Lower leg skin (tissue), 4 donors: ENCODE measurements at regions not wholly inside any gene's neighbourhood (a gene's known extent, or its start where the extent isn't known, plus 50 kb on each side); places are given as distances from the start of the nearest gene placed in this dataset.

ENCODE experiments used
- DNase-seq, 2 donors: peaks; one replicate each; pipeline ENCODE4 v3.0.0-alpha.2; 2019; ENCODE audit warnings: low spot score in 2 of 2
- H3K4me3 ChIP-seq: fragments of 200-600 bp; sonication (generic); 2 replicates; pipeline ENCODE4 v1.5.1; 2017; ENCODE audit warnings: mild to moderate bottlenecking, low read depth; ENCODE audit not compliant: poor library complexity, severe bottlenecking
- POLR2A ChIP-seq, 2 donors: fragments of 450-650 bp; IDR thresholded peaks; one replicate each; pipeline ENCODE4 v1.6.1; 2016 to 2017; ENCODE audit warnings: antibody characterized with exemption in 2 of 2, mild to moderate bottlenecking in 1 of 2, moderate library complexity in 1 of 2
- WGBS, 2 donors: methylation state at CpG; one replicate each; pipeline ENCODE4 v1.1.5; 2018; 5-methylcytosine and 5-hydroxymethylcytosine counted together
- intact Hi-C: fragments of 100-400 bp; cut with DNase I; formaldehyde crosslinking; loops from one replicate; pipeline ENCODE4 v1.15.0; 2023; ENCODE audit warnings: low total_unique reads
- TF ChIP-seq, protein P1 (sequence below), 3 donors: fragments of 450-650 bp; IDR thresholded peaks; one replicate each; pipeline ENCODE4 v1.5.1; 2016; ENCODE audit warnings: antibody characterized with exemption in 3 of 3, mild to moderate bottlenecking in 3 of 3, moderate library complexity in 2 of 3

DNA sequence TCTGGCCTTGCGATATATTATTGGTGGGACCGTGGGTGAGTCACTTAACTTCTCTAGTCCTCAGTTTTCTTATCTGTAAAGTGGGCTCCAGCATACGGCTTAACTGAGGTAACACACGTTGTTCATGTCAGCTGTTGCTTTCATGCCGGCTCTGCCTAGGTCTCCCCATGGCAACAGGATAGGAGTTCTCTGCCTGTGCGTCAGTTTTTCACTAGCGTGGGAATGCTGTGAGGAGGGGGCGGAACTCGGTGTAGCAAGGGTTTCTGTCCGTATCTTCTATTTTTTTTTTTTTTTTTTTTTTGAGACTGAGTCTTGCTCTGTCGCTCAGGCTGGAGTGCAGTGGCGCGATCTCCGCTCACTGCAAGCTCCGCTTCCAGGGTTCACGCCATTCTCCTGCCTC lies 758.5 kb upstream of the RBFOX1 start:
- H3K4me3 ChIP-seq, result no peak overlapping the region
- WGBS, 2 donors, result 92 to 93% methylated on average over 16 of the region's 16 CpGs
- no peak for DNase-seq
- TF ChIP-seq, protein P1, sequence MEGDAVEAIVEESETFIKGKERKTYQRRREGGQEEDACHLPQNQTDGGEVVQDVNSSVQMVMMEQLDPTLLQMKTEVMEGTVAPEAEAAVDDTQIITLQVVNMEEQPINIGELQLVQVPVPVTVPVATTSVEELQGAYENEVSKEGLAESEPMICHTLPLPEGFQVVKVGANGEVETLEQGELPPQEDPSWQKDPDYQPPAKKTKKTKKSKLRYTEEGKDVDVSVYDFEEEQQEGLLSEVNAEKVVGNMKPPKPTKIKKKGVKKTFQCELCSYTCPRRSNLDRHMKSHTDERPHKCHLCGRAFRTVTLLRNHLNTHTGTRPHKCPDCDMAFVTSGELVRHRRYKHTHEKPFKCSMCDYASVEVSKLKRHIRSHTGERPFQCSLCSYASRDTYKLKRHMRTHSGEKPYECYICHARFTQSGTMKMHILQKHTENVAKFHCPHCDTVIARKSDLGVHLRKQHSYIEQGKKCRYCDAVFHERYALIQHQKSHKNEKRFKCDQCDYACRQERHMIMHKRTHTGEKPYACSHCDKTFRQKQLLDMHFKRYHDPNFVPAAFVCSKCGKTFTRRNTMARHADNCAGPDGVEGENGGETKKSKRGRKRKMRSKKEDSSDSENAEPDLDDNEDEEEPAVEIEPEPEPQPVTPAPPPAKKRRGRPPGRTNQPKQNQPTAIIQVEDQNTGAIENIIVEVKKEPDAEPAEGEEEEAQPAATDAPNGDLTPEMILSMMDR (IDR thresholded peaks at IDR 0.05), result no peak
- no peak for TF ChIP-seq POLR2A (IDR thresholded peaks at IDR 0.05)
- intact Hi-C loops, result no loop called here

DNA sequence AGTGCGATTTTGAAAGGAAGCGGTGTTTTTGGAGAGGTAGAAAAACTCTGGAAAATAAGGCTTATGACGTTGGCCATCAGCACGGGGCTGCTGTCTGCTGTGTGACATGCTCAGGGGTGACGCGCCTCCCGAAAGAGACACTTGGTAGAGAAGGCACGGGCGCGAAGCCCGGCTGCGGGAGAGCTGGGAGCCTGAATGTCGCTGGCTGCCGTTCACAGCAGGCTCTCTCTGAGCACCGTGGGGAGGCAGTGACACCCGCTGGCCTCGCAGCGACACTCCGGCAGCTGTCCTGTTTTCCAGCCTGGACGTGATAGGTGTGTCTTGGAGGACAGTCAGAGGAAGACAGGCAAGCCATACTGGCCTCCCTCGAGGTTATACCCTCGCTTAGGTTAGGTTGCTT lies 759.1 kb upstream of the RBFOX1 start:
- intact Hi-C loops, result no loop called here
- no peak for DNase-seq
- WGBS, 2 donors, result 22 to 31% methylated on average over 22 of the region's 22 CpGs
- H3K4me3 ChIP-seq, result no peak overlapping the region
- TF ChIP-seq, protein P1 (IDR thresholded peaks at IDR 0.05), result no peak
- no peak for TF ChIP-seq POLR2A (IDR thresholded peaks at IDR 0.05)

DNA sequence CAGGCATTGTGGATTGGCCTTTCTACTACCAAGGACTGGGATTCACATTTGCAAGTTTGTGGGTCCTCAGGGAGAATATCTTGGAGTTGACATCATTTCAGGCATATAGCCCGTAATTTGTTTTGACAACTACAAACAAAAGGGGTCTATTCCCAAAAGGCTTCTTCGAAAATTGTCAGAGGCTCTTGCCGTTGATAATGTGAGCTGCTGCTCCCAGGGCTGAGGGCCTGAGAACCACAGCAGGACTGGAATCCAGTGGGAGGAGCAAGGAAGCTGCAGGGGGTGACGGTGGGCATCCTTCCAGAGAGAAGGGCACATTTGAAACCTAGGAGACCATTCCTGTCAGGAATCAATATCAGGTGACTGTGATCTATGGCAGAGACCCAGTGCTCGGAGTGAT lies 761.6 kb upstream of the RBFOX1 start:
- TF ChIP-seq, protein P1 (IDR thresholded peaks at IDR 0.05), result no peak
- no peak for TF ChIP-seq POLR2A (IDR thresholded peaks at IDR 0.05)
- intact Hi-C loops, result no loop called here
- no peak overlapping the region for H3K4me3 ChIP-seq
- no peak for DNase-seq
- WGBS, 2 donors, result 33 to 36% methylated on average over 5 of the region's 5 CpGs

- intact Hi-C loops, result no loop called here
- no peak overlapping the region for H3K4me3 ChIP-seq
- WGBS, 2 donors, result 63 to 68% methylated on average over 2 of the region's 2 CpGs
- TF ChIP-seq, protein P1 (IDR thresholded peaks at IDR 0.05), result no peak
- no peak for TF ChIP-seq POLR2A (IDR thresholded peaks at IDR 0.05)
- no peak for DNase-seq
Measured at GRCh38 chr16:6570530-6570929, 762.1 kb upstream of the RBFOX1 start.

DNA sequence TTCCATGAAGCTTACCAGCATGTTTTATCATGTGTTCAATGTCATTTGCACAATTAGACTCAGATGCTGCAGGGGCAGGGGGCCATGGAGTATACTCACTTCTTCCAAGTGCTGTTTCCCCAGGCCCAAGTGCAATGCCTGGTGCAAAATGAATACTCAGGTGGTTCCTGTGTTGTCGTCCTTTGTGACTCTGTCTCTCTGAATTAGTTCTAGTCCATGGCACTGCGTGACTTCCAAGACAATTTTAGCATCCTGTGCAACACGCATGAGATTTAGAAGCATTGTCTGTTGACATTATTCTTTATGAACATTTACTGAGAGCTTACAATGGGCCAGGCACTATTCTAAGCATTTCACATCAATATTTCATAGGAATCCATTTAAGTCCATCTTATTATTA lies 769.7 kb upstream of the RBFOX1 start:
- no peak for DNase-seq
- TF ChIP-seq, protein P1 (IDR thresholded peaks at IDR 0.05), result no peak
- TF ChIP-seq POLR2A (IDR thresholded peaks at IDR 0.05), result no peak
- 77 to 88% methylated on average over 3 of the region's 3 CpGs for WGBS, 2 donors

DNA sequence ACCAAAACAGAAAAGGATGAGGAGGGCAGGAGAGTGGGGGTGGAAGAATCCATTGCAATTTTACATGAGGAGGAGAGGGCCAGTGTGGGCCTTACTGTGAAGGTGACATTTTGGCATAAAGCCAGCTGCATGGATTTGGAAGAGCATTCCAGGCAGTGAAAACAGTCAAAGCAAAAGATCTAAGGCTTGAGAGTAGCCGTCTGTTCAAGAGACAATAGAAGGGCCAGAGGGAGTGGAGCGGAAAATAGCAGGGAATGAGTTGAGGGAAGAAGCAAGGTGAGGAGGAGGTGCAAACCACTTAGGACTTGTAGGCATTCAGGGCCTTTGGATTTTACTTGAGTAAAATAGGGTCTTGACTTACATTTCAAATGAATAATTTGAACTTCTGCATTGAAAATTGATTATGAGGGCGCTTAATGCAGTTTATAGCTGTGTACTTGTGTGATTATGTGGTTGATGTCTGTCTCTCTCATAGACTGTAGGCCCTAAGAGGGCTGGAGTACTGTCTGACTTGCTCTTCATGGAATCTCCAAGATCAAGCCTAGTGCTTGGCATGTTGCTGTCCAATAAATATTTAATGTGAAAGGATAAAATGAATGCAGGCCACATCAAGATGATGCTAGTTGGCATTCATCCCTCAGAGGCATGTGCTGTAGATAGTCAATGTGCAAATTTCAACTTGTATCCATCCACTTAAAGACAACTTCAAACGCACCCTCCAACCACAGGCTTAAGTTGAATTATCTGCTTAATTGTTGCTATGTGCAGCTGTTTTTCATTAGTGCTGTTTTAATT lies 772.1 kb upstream of the RBFOX1 start:
- no peak overlapping the region for H3K4me3 ChIP-seq
- DNase-seq, result no peak
- TF ChIP-seq, protein P1 (IDR thresholded peaks at IDR 0.05), result no peak
- no peak for TF ChIP-seq POLR2A (IDR thresholded peaks at IDR 0.05)
- intact Hi-C loops, result no loop called here
- 53 to 56% methylated on average over 4 of the region's 4 CpGs for WGBS, 2 donors

More for the DNA sequence above, 769.7 kb upstream of the RBFOX1 start:
- intact Hi-C loops, result no loop called here
- no peak overlapping the region for H3K4me3 ChIP-seq
